Adrenal gland (tissue), 9 donors: ENCODE measurements at regions not wholly inside any gene's neighbourhood (a gene's known extent, or its start where the extent isn't known, plus 50 kb on each side); places are given as distances from the start of the nearest gene placed in this dataset.

Source experiments
- DNase-seq, 7 donors: peaks; one replicate each; pipeline ENCODE4 v3.0.0-alpha.2; 2019 to 2020
- H3K27ac ChIP-seq, 5 donors: fragments of 200-600 bp; sonication (generic) in 4 of 5; 1 replicate in 3 of 5; 2 replicates in 2 of 5; pipeline versions ENCODE4 v1.5.1 to v1.8.0; 2016 to 2020; ENCODE audit warnings: mild to moderate bottlenecking in 1 of 5
- H3K27me3 ChIP-seq: fragments of 200-600 bp; 2 replicates; pipeline ENCODE4 v1.8.0; 2021
- H3K36me3 ChIP-seq, 2 donors: fragments of 200-600 bp; replicated peaks in 1 of 2; 1 replicate in 1 of 2; 2 replicates in 1 of 2; pipeline versions ENCODE4 v1.5.1 to v1.8.0; 2018 to 2022
- H3K4me1 ChIP-seq, 2 donors: fragments of 200-600 bp; replicated peaks in 1 of 2; 1 replicate in 1 of 2; 2 replicates in 1 of 2; pipeline versions ENCODE4 v1.5.1 to v1.8.0; 2018 to 2021
- H3K4me3 ChIP-seq, 4 donors: fragments of 200-600 bp; sonication (generic) in 3 of 4; one replicate each; pipeline ENCODE4 v1.5.1; 2016 to 2018
- H3K9me3 ChIP-seq, 3 donors: fragments of 200-600 bp; sonication (generic) in 1 of 3; replicated peaks in 1 of 3; 1 replicate in 2 of 3; 2 replicates in 1 of 3; pipeline versions ENCODE4 v1.5.1 to v1.8.0; 2016 to 2021
- CTCF ChIP-seq, 6 experiments: fragments of 450-650 bp in 4 of 6; fragments of 200-600 bp in 2 of 6; sonication (generic) in 1 of 6; IDR thresholded peaks; 1 replicate in 5 of 6; 2 replicates in 1 of 6; pipeline versions ENCODE4 v1.5.1 to v1.8.0; 2016 to 2021; ENCODE audit warnings: antibody characterized with exemption in 6 of 6, mild to moderate bottlenecking in 2 of 6, moderate library complexity in 1 of 6
- POLR2A ChIP-seq, 2 donors: fragments of 450-650 bp; IDR thresholded peaks; one replicate each; pipeline ENCODE4 v1.6.1; 2017; ENCODE audit warnings: antibody characterized with exemption in 2 of 2, mild to moderate bottlenecking in 2 of 2, moderate library complexity in 1 of 2
- WGBS, 4 donors: extraction: QIAGEN DNeasy Blood & Tissue Kit in 2 of 4; methylation state at CpG; one replicate each; pipeline versions ENCODE4 v1.1.5 to v1.1.7; 2013 to 2017; 5-methylcytosine and 5-hydroxymethylcytosine counted together
- intact Hi-C, 2 donors: fragments of 100-400 bp; cut with DNase I; formaldehyde crosslinking; loops; one replicate each; pipeline versions ENCODE4 v1.14.1 to v1.15.0; 2022 to 2023
- donor health status: healthy with polysubstance abuse.
- donor health status: Bipolar disorder and iron deficiency.
- donor health status: DM: yes; HTN: yes; CAD: no.
- donor health status: DM: no; HTN: no; CAD: no.
- donor health status: DM: no; HTN: no; CAD: no.

GRCh38 chr3:184448321-184449160, 68.7 kb downstream of the CHRD start:
- TF ChIP-seq POLR2A (IDR thresholded peaks at IDR 0.05) (no peak), CTCF (IDR thresholded peaks at IDR 0.05) (no peak)
- H3K27ac ChIP-seq = no peak overlapping the region
- DNase-seq = peak in 1 of 7 donors; percentile 14

DNA sequence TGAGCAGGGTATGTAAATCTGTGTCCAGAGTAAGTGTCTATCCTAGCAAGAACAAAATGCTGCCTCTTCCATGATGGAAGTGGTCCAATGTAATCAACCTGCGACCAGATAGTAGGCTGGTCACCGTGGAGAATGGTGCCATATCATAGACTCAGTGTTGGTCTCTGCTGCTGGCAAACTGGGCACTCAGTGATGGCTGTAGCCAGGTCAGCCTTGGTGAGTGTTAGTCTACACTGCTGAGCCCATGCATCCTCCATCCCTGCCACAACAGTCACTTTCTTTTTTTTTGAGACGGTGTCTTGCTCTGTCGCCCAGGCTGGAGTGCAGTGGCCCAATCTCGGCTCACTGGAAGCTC, 69.3 kb downstream of the CHRD start:
- intact Hi-C loops = no loop called here
- Histone ChIP-seq H3K4me1 (no peaks in the 10 kb centered on the region), H3K4me3 (no peak overlapping the region), H3K9me3 (no peaks in the 10 kb centered on the region), H3K27me3 (no peaks in the 10 kb centered on the region), H3K36me3 (no peaks in the 10 kb centered on the region), H3K27ac (no peak overlapping the region)
- DNase-seq = no peak
- no peak for TF ChIP-seq CTCF (IDR thresholded peaks at IDR 0.05)
- no peak for TF ChIP-seq POLR2A (IDR thresholded peaks at IDR 0.05)
- WGBS, 4 donors = 82 to 94% (median 89%) methylated on average over 3 to 5 of the region's 5 CpGs

More at GRCh38 chr3:184448321-184449160, 68.7 kb downstream of the CHRD start:
- H3K4me1 ChIP-seq = no peaks in the 10 kb centered on the region
- H3K9me3 ChIP-seq = no peaks in the 10 kb centered on the region
- intact Hi-C loops = no loop called here
- H3K36me3 ChIP-seq = no peaks in the 10 kb centered on the region
- H3K27me3 ChIP-seq = no peaks in the 10 kb centered on the region
- 67 to 87% (median 79%) methylated on average over 3 to 8 of the region's 8 CpGs for WGBS, 4 donors
- no peak overlapping the region for H3K4me3 ChIP-seq

DNA sequence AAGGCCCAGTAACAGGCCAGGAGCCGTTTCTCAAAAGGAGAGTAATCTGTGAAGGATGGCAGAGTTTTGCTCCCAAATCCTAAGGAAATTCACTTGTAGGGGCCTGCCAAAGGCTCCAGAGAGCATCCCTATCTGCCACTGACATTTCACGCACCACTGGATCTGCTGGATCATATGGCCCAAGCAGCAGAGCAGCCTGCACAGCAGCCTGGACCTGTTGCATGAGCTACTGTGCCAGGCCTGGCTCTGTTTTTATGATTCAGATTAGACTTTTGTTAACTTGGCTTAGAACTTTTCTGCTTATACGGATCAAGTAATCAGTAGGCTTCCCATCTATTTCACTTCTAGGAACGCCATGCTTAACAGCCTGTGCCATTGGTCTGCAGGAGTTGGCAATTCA, 70.7 kb downstream of the CHRD start:
- 85 to 90% (median 87%) methylated on average over 3 to 4 of the region's 4 CpGs for WGBS, 4 donors
- no peak overlapping the region for H3K27ac ChIP-seq
- no peaks in the 10 kb centered on the region for H3K4me1 ChIP-seq
- DNase-seq = no peak
- H3K27me3 ChIP-seq = no peaks in the 10 kb centered on the region
- no peaks in the 10 kb centered on the region for H3K36me3 ChIP-seq
- H3K4me3 ChIP-seq = no peak overlapping the region
- no peaks in the 10 kb centered on the region for H3K9me3 ChIP-seq
- intact Hi-C loops = no loop called here
- TF ChIP-seq POLR2A (IDR thresholded peaks at IDR 0.05) (no peak), CTCF (IDR thresholded peaks at IDR 0.05) (no peak)

DNA sequence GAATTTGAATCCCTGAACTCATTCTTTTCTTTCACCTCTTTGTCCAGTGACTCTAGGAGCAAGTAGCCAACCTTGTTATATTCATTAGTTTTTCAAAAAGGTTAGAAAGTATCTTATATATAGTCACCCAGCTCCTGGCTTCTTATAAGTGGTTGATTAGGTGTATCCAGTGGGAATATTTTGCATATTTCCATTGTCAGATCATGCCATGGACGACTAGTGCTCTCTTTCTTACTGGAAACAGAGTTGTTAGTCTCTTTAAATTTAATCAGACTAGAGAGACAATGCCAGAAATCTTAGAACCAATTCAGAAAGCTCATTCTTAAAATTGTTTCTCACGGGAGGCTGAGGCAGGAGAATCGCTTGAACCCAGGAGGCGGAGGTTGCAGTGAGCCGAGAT, 73.4 kb downstream of the CHRD start:
- Histone ChIP-seq H3K27ac (no peak overlapping the region), H3K4me1 (no peaks in the 10 kb centered on the region), H3K9me3 (no peaks in the 10 kb centered on the region), H3K36me3 (no peaks in the 10 kb centered on the region), H3K27me3 (no peaks in the 10 kb centered on the region), H3K4me3 (no peak overlapping the region)
- WGBS, 4 donors = 66 to 89% (median 82%) methylated on average over 5 of the region's 5 CpGs
- no peak for DNase-seq
- TF ChIP-seq POLR2A (IDR thresholded peaks at IDR 0.05) = no peak
- no peak for TF ChIP-seq CTCF (IDR thresholded peaks at IDR 0.05)
- intact Hi-C loops = no loop called here
